ENCODE measurements at regions not wholly inside any gene's neighbourhood (a gene's known extent, or its start where the extent isn't known, plus 50 kb on each side); places are given as distances from the start of the nearest gene placed in this dataset.
"Not testable (repeated sequence)": the region's sequence is repeated elsewhere in the genome, so short reads cannot be mapped to it uniquely, and the experiment has no call there.

GRCh38 chr5:173413471-173413982 is 85.3 kb upstream of the STC2 start:
- DNase-seq, result no peak

- DNase-seq, result no peak
Measured at GRCh38 chr5:173412566-173412965, 84.4 kb upstream of the STC2 start.

DNA sequence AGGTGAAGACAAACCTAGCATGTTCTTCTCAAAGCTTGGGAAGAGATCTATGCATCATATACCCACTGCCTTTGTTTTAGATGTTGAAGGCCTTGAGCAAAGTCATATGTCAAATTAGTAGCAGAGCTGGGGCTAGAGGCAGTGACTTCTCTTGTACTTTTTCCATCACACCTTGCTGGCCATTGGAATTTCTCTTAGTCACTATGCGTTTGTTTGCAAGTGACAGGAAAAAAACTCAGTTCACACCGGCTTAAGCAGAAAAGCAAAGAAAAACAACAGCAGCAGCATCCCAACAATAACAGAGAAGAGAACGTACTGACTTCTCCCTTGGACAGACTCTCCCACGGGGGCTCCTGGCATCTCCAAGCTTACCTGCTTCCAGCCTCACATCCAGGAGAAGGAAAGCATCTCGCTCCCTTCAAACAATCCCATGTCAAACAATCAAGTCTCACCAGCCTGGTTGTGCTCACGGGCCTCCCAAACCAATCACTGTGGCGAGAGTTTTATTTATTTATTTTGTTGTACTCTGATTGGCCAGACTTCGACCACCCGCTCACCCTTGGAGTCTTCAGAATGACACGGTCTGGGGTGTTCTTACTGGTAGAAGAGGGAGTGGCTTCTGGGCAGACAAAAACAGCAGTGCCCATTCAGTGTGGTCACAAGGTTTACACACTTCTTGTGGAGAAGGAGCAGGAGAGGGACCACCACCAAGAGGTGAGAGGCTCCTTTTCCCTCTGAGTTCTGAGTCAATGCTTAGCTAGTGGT is 83.8 kb upstream of the STC2 start:
- no peak for DNase-seq

DNA sequence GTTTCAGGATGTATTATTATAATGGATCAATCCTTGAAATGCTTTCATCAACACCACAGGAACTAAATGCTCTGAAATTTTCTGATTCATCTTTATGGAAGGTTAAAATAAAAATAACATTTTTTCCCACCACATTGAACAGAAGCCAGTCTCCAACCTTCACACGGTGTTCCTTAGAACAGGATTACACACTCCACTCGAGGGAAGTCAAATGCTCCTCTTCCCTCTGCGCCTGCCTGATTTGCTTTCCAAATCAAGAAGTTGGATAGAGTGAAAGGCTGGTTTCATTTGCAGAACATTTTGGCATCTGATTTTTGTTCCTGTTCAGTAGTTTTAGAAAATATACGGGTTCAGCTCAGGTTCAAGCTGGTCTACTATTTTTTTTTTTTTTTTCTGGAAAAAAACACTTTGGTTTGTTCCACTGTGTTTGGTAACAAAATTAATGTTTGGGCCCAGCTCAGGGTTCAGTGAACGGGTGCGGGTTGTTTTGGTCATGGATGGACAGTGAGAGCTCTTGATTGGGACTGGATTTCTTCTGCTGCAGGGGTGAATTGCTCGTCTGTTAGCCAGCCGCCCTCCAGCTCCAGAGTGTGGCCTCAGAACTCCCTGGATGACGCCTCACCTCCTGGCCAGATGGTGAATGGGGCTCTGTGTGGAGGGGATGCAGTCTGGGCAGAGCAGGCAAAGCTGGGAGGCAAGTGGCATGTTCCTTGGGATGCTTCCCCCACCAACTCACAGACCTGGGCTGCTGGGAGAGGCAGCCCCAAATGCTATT is 82.4 kb upstream of the STC2 start:
- DNase-seq, result no peak

DNA sequence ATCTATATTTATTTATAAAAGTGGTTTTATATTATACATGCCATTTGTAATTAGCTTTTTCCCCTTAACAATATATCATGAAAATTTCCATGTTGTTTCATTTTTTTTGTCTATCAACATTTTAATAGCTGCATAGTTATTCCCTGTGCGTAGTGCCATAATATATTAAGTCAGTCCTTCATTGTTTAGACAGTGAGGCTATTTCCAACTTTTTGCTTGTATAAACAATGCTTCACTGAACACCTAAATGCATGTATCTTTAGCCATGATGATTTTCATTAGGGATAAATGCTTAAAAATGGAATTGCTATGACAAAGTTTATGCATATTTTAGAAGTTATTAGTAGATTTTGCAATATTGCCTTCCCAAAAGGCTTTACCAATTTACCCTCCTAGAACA is 80.7 kb upstream of the STC2 start:
- DNase-seq, result no peak

GRCh38 chr5:173399851-173400250 is 71.6 kb upstream of the STC2 start:
- no peak for DNase-seq

- no peak for DNase-seq
Measured at GRCh38 chr5:173397516-173397915, 69.3 kb upstream of the STC2 start.

DNA sequence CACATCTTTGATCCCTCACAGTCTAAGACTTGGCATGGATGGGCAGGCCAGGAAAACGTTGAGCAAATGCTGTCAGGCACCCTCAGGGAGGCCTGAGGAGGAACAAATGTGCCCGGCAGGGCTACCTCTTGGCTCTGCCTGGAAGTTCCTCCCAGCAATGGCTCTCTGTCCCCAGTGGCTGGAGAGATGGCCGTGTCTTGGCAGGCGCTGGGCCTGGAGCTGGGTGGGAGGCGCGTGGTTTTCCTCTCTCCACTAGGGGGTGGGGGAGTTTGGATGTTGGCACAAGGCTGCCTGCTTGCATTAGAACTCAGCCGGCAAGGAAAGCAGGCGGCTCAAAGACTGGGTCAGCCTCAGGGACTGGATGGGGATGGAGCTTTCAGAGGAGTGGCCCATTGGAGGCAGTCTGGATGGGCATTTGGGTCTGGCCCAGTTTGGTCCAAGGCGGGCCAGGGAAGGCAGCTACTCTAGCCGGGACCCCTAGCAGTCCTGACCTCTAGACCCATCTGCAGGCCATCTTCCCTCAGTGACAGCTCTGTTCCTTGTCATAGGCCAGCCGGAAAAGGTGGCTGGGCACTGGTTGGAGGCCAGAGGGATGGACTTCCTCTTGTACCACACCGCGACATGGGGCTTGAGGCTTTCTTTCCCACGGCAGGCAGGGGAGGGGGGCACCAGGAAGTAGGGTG is 68.2 kb upstream of the STC2 start:
- DNase-seq, result no peak

GRCh38 chr5:173395933-173396308 is 67.7 kb upstream of the STC2 start:
- no peak for DNase-seq

DNA sequence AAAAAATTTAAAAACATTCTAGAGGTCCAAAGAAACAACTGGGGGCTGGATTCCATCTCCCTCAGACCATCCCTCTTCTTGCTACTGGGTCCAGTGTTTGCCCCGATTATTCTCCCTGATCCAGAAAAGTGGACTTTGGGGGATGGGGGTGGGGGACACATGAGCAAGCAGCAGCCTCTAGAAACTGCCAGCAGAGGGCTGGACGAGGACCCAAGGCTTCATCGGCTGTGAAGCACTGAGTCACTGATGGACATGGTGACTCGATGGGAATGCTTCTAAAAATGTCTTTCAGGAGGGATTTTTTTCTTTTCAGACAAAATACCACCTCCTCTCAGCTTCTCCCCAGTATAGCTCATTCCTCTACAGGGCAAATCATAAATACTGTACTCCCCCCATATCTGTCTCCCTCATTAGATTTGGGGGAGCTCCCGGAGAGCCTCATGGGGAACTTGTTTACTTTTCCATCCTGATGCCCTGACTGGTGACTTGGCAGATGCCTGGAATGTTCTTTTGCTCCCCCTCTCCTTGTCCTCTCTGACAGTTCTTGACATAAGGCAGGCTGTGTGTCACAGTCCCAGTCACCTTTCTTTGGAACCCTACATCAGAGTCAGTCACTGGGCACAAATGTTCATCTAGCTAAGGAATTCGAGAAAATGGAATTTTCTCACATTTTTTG is 67.2 kb upstream of the STC2 start:
- DNase-seq, result no peak

DNA sequence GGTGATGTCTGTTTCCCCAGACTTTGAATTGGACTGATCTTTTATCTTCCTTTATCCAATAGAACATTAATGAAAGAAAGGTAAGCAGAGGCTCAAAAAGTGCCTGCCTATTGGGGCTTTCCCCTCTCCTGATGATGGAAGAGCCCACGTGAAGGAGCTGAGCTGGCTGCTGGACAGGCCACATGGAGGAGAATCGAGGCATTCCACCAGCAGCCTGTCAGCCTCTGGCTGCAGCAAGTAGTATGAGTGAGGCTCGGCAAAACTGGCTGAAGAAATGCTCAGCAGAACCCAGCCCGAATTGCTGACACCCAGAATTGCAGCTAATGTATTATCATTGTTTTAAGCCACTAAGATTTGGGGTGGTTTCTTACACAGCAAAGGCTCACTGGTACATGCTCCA is 66.5 kb upstream of the STC2 start:
- no peak for DNase-seq

DNA sequence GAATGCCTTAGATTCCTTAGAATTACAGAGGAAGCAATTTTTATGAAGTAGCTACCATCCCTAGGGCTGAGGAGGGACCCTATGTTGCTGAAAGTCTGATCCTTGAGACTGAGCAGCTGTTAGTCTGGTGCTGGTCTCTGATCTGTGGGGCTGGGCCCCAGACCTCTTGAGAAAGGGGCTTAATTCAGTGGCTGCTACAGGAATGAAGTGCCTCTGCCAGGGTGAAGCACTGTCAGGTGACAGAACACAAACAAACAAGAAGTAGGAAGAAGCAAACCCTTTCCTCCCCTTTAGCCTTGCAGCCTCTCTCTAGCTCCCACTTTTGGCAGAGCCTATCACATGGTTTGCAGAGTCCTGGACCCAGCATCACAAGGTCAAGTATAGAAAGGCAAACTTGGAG is 64.0 kb upstream of the STC2 start:
- DNase-seq, result no peak

- DNase-seq, result no peak
Measured at GRCh38 chr5:173391031-173391430, 62.8 kb upstream of the STC2 start.

DNA sequence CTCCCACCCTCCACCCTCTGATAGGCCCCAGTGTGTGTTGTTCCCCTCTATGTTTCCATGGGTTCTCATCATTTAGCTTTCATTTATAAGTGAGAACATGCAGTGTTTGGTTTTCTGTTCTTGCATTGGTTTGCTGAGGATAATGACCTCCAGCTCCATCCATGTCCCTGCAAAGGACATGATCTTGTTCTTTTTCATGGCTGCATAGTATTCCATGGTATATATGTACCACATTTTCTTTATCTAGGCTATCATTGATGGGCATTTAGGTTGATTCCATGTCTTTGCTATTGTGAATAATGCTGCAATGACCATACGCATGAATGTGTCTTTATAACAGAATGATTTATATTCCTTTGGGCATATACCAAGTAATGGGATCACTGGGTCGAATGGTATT is 59.1 kb upstream of the STC2 start:
- not testable (repeated sequence) for DNase-seq

- DNase-seq, result no peak
Measured at GRCh38 chr5:173385832-173386360, 57.7 kb upstream of the STC2 start.

GRCh38 chr5:173383711-173384110 is 55.5 kb upstream of the STC2 start:
- DNase-seq, result no peak

- DNase-seq, result no peak
Measured at GRCh38 chr5:173378727-173379126, 50.5 kb upstream of the STC2 start.
